ENCODE measurements at regions not wholly inside any gene's neighbourhood (a gene's known extent, or its start where the extent isn't known, plus 50 kb on each side); places are given as distances from the start of the nearest gene placed in this dataset.

GRCh38 chr10:113480081-113480360 lies 72.8 kb upstream of the HABP2 start:
- no peak for TF ChIP-seq CTCF (IDR thresholded peaks at IDR 0.05)
- TF ChIP-seq POLR2A (IDR thresholded peaks at IDR 0.05), result no peak

Data from right lobe of liver (tissue), 4 donors.